Vagina (tissue), 2 donors: ENCODE measurements at regions not wholly inside any gene's neighbourhood (a gene's known extent, or its start where the extent isn't known, plus 50 kb on each side); places are given as distances from the start of the nearest gene placed in this dataset.

Experiments
- CTCF ChIP-seq, 3 experiments: fragments of 450-650 bp in 2 of 3; fragments of 200-600 bp in 1 of 3; sonication (generic) in 1 of 3; IDR thresholded peaks; one replicate each; pipeline ENCODE4 v1.5.1; 2017 to 2019; ENCODE audit warnings: antibody characterized with exemption in 3 of 3, mild to moderate bottlenecking in 2 of 3, moderate library complexity in 2 of 3
- POLR2A ChIP-seq, 2 donors: fragments of 450-650 bp; IDR thresholded peaks; one replicate each; pipeline ENCODE4 v1.6.1; 2017; ENCODE audit warnings: antibody characterized with exemption in 2 of 2, mild to moderate bottlenecking in 2 of 2, moderate library complexity in 2 of 2

- no peak for TF ChIP-seq CTCF (IDR thresholded peaks at IDR 0.05)
- no peak for TF ChIP-seq POLR2A (IDR thresholded peaks at IDR 0.05)
Measured at GRCh38 chr13:67763984-67764383, 533.8 kb upstream of the PCDH9 start.
